ENCODE measurements at regions not wholly inside any gene's neighbourhood (a gene's known extent, or its start where the extent isn't known, plus 50 kb on each side); places are given as distances from the start of the nearest gene placed in this dataset.
"Not testable (repeated sequence)": the region's sequence is repeated elsewhere in the genome, so short reads cannot be mapped to it uniquely, and the experiment has no call there.

GRCh38 chr22:48911067-48911466 lies 916.6 kb downstream of the BRD1 start:
- not testable (repeated sequence) for DNase-seq

DNA sequence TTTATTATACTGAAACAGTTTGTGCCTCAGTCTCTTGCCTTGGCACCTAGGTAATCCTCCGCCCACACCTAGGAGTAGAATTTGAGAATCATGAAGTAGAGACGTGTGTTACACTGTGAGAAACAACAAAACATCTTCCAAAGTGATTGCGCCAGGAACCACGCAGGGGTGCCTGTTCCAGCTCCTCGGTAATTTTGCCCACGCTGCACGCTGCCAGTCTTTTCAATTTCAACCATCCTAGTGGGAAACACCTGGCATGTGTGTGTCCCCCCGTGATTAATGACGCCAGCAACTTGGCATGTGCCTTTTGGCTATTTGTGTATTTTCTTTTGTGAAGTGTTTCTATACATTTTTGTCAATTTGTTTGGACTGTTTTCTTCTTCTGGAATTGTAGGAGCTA lies 919.1 kb downstream of the BRD1 start:
- DNase-seq: no peak

DNA sequence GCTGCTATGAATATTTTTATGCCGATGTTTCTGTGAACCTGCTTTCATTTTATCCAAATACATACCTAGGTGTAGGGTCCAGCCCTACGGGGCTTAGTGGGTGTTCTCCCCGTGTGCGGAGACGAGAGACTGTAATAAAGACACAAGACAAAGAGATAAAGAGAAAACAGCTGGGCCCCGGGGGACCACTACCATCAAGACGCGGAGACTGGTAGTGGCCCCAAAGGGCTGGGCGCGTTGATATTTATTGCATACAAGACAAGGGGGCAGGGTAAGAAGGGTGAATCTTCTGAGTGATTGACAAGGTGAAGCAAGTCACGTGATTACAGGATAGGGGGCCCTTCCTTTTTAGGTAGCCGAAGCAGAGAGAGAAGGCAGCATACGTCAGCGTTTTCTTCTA lies 920.1 kb downstream of the BRD1 start:
- DNase-seq: no peak

- DNase-seq: no peak
Measured at GRCh38 chr22:48906216-48906835, 921.3 kb downstream of the BRD1 start.

DNA sequence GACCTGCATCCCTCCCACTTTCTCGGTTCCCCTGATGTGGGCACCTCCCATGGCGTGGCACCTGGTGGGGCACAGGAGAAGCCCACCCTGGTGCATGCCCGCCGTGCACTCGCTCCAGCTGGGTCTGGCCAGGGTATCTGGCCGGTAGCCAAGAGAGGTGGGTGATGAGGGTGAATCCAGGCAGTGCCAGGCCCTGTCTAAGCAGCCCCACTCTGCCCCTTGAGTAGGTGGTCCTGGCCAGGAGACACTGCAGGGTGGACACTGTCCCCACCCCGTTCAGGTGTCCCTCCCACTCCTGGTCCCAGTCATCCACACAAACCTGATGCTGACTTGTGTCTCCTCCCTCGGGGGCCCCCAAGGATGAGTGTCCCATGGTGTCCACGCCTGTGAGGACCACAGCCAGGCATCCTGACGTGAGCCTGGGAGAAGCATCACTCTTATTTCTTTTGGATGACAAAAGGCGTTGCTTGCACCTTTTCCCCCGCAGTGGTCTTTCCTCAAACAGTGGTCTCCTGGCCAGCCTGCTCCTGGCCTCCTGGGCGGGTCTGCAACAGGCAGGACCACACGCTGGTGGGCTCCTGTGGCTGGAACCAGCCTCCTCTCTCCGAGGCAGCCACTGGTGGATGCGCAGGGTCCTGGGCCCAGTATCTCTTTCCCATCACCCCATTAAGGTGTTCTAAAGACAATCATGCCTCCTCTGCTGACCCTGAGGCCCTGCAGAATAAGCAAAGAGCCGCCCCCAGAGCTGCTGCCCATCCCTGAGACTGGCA lies 922.3 kb downstream of the BRD1 start:
- DNase-seq: no peak

DNA sequence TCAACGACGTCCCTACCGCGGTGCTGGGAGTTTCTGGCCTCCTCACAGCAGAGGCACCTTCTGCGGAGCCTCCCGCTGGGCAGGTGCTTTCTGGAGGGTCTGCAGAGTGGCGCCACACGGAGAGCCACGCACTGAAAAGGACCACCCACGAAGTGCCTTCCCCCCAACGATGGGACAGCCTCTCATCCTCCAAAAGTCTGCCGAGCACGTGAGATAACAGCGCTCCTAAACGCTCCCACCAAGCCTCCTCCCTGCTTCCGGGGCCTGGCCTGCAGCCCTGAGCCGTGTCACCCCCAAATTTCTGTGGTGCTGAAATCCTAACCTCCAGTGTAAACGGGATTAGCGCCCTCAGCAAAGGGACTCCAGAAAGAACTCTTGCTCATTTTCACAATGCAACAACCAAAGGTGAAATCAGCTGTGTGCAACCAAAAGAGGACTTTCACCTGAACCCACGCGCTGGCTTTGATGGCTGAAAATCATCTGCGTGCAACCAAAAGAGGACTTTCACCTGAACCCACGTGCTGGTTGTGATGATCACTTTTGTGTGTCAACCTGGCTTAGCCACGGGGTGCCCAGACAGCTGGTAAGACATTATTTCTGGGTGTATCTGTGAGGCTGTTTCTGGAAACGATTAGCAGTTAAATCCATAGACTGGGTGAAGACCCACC lies 924.6 kb downstream of the BRD1 start:
- no peak for DNase-seq

GRCh38 chr22:48902001-48902869 lies 925.4 kb downstream of the BRD1 start:
- no peak for DNase-seq

- no peak for DNase-seq
Measured at GRCh38 chr22:48901324-48901723, 926.3 kb downstream of the BRD1 start.

- no peak for DNase-seq
Measured at GRCh38 chr22:48900626-48901025, 927.0 kb downstream of the BRD1 start.

GRCh38 chr22:48900327-48900597 lies 927.4 kb downstream of the BRD1 start:
- no peak for DNase-seq

DNA sequence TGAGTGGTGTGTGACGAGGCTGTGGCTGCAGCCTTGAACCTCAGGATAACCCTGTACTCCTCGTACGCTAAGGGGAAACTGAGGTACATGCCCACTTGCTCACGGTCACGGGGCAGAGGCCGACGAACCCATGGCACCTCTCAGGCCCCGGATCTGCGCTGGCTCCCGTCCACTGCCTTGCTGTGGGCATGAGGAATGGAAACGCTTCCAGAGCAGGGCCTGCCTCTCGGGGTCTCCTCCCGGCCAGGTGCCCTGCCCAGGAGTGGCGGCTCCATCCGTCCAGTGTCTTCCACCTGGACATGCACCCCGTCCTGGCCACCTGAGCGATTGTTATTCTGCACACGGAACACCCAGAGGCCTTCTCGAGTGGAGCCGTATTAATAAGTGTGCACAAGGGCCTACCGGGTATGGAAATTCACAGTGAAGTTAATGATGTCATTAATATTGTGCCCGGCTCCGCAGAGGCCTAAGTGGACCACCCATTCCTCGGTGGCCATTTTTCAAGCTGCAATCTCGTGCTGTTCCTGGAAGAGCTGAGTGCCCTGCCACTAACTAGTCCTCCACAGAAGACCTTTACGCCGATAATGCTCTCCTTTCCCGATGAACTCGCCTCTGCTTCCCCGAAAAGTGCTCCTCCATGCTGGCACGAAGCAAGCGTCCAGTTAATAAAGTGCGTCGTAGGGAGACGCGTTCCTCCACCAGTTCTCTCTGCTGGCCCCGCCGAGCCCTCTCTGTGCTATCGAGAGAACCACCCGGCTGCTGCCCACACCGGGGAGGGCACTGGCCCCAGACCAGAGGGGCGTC lies 927.9 kb downstream of the BRD1 start:
- no peak for DNase-seq

- no peak for DNase-seq
Measured at GRCh38 chr22:48898524-48899250, 929.0 kb downstream of the BRD1 start.

- DNase-seq: no peak
Measured at GRCh38 chr22:48897645-48898370, 929.9 kb downstream of the BRD1 start.

DNA sequence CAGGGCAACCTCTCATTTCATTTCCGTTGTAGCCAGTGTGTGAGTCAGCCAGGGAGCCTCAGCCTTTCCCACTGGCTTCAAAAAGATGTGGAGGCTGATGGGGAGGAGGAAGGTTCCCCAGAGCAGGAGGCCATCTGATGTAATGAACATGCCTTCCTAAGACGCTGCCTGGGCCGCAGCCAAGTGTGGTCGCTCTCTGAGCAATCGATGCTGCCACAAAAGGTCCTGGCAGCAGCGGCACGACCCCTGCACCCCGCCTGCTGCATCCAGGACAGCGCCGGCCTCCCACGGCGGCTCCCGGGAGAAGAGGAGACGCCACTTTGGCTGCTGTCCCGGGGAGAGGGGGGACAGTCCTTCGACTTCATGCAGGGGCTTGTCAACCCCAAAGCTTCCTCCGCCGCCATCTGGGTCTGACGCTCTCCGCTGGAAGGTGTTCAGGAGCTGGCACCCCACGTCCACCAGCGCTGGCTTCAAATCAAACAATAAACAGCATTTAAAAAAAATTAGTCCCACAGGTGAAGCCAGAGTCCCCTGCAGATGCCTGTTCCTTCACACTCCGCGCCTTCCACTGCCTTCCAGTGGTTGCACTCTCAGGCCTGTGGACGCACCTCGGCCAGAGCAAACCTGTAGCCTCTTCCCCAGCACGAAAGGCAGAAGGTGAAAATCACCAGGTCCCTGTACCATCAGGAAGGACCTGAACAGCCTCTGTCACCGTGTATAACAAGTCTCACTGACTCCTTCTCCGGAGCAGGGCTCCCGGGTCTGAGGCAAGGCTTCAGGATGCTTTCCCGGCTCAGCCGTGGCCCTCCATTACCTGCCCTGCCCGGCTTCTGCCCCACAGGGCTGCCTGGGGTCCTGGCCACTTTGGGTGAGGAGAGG lies 930.7 kb downstream of the BRD1 start:
- DNase-seq: no peak

- DNase-seq: no peak
Measured at GRCh38 chr22:48895831-48896765, 931.6 kb downstream of the BRD1 start.

DNA sequence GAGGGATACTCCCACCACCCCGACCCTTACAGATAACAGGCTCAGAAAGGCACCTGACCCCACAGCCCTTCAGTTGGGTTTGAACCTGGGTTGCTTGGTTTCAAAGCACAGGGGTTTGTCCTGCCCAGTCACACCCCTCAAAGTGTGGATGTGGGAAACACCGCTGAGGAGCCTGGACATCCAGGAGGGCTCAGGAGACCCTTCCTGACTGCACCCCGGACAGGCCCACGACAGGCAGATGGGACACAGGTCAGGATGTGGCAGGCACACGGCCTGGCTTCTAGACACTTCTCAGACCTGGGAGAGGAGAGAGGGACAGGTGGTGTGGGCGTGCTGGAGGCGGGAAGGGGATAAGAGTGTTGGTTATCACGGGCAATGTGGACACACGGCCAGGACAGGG lies 932.3 kb downstream of the BRD1 start:
- no peak for DNase-seq

- no peak for DNase-seq
Measured at GRCh38 chr22:48894804-48895250, 932.8 kb downstream of the BRD1 start.

DNA sequence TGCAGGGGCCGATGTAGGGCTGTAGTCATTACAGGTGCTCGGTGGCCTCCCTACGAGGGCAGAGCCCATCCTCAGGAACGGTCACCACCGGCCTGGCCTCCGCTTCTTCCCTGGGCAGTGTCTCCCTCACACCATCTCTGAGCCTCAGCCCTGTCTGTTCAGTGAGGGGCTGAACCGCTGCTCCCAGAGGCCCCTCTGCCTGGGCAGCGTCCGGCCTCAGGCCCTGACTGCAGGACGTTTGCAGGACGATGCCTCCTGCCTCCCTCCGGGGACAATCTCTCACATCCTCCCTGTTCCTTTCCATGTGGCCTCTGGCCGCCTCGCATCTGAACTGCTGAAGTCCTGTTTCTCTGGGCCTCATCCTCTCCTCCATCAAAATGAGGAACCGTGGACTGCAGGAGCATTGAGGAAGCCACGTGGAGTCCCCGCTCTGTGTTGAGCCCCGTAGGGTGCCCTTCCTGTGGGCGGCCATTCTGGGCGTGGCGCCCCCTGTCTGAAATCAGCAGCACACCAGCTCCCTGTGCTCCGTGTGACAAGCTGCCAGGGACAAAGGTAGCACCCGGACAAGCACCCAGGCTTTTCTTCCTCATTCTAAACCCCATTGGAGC lies 933.5 kb downstream of the BRD1 start:
- DNase-seq: no peak

All from NCI-H2171 (cell line).